ENCODE measurements at regions not wholly inside any gene's neighbourhood (a gene's known extent, or its start where the extent isn't known, plus 50 kb on each side); places are given as distances from the start of the nearest gene placed in this dataset.

- H3K4me3 ChIP-seq (replicated peaks; ENCODE audit: insufficient read depth, low read length): no peak overlapping the region
- no peak for TF ChIP-seq SPI1 (IDR thresholded peaks at IDR 0.05; ENCODE audit: borderline replicate concordance, low read depth)
- TF ChIP-seq POLR2AphosphoS5 (IDR thresholded peaks at IDR 0.05; ENCODE audit: low read depth): no peak
- TF ChIP-seq, protein P1, sequence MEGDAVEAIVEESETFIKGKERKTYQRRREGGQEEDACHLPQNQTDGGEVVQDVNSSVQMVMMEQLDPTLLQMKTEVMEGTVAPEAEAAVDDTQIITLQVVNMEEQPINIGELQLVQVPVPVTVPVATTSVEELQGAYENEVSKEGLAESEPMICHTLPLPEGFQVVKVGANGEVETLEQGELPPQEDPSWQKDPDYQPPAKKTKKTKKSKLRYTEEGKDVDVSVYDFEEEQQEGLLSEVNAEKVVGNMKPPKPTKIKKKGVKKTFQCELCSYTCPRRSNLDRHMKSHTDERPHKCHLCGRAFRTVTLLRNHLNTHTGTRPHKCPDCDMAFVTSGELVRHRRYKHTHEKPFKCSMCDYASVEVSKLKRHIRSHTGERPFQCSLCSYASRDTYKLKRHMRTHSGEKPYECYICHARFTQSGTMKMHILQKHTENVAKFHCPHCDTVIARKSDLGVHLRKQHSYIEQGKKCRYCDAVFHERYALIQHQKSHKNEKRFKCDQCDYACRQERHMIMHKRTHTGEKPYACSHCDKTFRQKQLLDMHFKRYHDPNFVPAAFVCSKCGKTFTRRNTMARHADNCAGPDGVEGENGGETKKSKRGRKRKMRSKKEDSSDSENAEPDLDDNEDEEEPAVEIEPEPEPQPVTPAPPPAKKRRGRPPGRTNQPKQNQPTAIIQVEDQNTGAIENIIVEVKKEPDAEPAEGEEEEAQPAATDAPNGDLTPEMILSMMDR (IDR thresholded peaks at IDR 0.05; ENCODE audit: insufficient read depth, low read length): no peak
- no peak for TF ChIP-seq GABPA (IDR thresholded peaks at IDR 0.05; ENCODE audit: low read depth)
- no peak for TF ChIP-seq REST (IDR thresholded peaks at IDR 0.05; ENCODE audit: insufficient replicate concordance, low read depth)
- no peaks in the 10 kb centered on the region for H3K27me3 ChIP-seq (ENCODE audit: insufficient read depth, poor library complexity, severe bottlenecking)
- no peak overlapping the region for H3K27ac ChIP-seq (replicated peaks)
- no peak for DNase-seq (ENCODE audit: low read depth in 1 of 2, low spot score in 1 of 2)
Measured at GRCh38 chr2:154640000-154640399, 58.5 kb upstream of the KCNJ3 start.
